Fibroblast of the conjunctiva (primary cell): ENCODE measurements at regions not wholly inside any gene's neighbourhood (a gene's known extent, or its start where the extent isn't known, plus 50 kb on each side); places are given as distances from the start of the nearest gene placed in this dataset.
"Not testable (repeated sequence)": the region's sequence is repeated elsewhere in the genome, so short reads cannot be mapped to it uniquely, and the experiment has no call there.

Experiments used
- DNase-seq: peaks from one replicate; pipeline ENCODE4 v3.0.0-alpha.2; 2010; ENCODE audit warnings: low read depth

DNA sequence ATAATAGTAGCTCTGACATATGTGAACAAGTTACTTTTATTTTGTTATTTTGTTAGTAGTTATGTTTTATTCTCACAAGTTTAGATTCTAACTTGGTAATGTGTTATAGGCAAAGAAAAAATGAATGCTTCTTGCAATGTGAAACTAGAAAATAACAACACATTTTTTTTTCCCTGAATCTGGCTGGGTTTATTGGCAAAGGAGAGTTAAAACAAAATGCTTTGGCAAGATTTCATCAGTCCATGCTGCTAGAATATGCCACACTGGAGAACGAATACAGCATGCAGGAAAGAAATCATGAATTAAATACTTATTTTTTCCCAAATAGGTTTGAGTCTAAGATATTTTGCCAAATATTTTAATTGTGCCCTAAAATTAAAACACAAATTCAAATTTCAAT lies 1048.1 kb upstream of the ACO1 start:
- no peak for DNase-seq

DNA sequence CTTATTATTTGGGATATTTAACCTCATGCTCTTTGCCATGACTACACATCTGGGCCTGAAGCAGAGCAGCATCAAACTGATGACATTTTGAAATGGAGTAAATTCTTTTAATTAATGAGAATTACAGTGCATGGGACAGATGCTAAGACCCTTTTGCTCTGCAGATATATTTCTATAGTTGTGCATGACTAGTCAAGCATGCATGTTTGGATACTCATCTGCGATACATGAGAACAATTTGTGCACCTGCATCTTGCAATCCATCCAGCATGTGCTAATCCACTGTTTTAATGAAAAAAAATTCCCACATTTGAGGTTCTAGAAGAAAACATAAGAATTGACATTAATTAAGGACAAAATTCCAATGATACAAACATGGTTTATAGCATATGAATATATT lies 1047.6 kb upstream of the ACO1 start:
- DNase-seq, result no peak

DNA sequence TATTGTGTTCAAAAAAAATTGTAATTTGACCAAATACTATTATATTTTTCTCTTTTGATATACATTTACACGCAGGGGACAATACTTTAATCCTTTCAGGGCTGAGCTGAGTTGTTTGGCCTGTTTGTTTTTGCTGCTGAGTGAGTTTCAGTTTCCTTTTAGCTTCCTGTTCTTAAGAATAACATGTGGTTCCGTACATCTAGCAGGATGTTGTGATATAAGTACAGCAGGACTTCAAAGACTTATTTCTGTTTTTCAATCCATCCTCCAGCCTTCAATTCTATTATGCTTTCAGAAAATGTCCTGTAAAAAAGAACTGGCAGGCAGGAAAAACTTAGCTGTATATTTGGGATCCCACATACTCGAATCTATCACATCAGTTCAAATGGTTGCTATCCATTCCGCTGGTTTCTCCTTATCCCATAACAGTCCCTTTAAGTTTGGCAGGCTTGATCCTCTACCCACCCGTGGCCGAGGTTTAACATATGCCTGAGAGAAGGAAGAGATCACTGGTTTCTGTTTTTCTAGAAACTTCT lies 1037.3 kb upstream of the ACO1 start:
- peak; percentile 3 for DNase-seq

DNA sequence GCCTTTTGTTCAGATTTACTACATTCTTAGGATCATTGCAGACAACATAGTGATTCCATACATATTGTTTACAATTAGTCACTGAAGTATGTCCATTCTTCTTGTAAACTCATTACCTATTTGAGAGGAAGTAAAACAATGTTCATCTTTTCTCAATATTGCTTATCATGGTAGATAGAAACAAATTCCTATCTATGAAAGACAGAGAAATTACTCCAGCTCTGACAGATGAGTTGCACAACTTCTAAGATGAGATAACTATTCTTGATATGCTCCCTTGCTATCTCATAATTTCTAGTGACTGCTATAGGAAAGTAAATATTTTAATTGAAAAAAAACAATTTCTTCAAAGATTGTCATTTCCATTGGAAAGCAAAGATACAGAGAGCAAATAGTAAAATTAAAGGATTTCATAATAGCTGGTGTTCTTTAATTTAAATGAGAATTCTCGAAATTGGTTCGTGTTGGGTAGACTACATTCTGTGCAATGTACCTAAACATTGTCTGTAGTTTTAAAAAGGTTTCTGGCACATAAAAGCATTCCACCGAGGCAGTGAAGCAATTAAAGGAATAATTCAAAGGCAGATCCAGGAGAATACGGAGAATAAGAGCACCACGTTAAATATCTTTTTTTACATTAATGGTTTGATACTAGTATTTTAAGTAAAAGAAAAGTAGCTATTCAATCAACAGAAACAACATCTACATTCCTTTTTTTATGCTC lies 1029.1 kb upstream of the ACO1 start:
- DNase-seq, result no peak

DNA sequence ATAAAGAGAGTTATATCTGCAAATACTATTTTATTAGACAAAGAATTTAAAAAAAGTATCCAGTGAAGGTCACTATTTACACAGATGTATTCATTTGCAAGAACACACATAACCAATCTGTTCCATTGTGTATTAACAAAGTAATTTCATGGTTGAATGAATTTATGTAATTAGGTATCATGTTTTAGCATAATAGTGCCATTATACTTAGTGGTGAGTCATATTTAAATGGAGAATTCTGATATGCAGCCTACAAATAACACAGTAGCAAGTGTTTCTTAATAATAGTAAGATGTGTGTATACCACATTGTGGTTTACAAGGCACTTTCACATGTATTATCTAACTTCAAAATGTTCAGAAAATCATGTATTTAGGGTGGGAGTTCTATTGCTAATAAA lies 1028.5 kb upstream of the ACO1 start:
- DNase-seq, result no peak

DNA sequence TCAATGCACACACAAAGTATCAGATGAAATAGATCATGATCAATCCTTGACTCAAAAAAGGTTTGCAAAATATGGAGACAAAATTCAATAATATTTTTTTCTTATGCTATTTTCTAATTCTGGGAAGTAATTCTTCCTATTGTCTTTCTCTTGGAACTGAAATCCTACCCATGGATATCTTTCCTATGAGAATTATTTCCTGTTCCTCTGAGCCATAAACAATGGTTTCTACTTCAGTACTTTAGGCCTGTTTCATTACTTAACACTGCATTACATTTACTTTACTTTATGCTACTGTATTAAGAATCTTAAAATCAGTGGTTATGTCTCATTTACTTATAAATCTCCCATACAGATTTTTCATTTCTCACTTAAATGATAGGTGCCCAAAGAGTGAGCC lies 1025.4 kb upstream of the ACO1 start:
- no peak for DNase-seq

DNA sequence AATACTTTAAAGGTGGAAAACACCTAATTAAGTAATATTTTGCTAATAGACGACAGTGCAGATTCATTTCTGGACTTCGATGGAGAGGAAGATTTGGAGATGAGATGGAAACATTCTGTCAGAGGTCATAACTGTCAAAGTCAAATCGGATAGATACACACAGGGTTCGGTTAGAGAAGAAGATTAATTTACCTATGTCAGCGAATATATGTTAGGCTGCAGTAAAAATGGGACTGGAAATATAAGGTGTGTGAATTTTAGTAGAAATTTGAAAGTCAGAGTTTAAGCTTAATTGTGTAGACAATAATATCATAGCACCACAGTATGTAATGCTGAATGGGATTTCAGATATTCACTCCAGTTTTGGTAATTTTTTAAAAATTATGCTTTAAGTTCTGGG lies 1020.3 kb upstream of the ACO1 start:
- no peak for DNase-seq

DNA sequence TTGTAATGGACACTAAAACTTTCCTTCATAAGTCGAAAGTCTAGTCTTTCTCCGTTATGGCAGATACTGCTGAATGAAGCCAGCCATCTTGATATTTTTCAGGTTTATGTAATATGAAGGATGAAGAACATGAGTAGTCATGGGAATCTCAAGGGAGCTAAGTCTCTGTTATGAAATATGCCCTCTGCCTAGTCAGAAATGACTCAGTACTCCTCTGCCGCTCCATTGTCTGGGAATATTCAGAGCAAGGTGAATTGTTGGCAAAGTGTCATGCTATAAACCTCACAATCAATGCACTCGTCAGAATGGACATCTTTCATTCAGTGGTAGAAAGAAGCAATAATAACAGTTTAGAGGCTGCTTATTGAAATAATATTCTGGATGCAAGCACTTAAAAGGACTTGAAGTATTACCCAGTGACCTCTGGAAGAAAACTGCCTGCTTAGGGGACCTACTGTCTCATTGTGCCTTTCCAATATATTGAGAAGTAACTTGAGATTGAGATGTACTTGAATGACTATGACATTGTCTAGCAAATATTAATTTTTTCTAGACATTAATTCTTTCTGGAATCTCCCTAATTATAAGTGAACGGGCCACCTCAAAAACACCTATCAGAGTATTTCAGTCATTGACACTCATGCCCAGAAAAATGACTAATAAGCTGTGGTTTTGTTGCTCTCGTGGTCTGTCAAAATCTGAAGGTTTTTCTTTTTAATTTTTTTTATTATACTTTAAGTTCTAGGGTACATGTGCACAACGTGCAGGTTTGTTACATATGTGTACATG lies 1011.5 kb upstream of the ACO1 start:
- DNase-seq, result no peak

DNA sequence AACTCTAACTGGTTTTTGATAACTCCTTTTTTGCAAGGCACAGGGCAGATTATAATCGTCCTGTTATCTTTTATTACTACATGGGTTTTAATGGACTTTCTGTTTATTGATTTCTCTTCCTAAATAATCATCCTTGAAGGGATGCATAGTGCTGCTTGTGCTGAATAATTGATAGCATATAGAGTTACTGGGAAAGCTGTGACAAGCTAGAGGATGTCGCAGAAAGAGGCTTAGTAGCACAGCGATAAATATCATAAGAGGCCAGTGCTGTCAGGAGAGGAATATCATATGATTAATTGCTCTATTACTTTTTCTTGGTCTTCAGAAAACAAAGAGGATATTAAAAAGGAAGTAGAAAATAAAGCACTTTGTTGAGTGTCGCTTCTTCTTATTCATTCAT lies 1007.1 kb upstream of the ACO1 start:
- DNase-seq, result no peak

DNA sequence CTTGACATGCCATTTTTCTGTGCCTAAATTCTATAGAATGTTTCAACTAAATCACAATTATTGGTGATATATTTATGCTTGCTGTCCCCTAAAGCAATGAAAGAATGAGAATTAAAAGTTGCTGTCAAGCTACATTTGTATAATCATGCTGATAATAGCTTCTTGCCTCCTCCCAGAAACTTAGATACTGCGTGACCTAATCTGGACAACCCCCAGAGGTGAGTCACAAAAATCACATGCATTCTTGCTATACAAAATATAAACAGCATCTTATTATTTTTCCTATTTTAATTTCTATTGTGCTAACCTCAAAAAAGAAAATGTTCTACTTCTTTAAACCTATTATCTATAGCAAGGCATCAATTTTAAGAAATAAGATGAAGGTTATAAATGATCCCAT lies 995.8 kb upstream of the ACO1 start:
- no peak for DNase-seq

DNA sequence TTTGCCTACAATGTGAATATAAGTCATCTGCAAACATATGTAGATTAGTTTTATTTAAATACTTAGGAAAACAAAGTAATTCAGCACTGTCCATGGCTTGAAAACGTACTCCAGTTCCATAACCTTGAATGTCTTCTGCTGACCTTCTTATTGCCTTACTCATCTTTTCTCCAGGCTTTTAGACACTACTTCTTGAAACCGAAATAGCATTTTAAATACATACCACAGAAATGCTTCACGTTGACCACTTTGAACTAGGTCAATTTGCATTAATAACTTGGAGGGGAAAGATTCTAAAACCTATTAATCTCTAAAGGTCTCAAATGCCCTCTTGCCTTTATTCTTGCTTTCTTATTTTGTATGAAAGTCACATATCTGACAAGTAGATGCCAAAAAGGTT lies 995.4 kb upstream of the ACO1 start:
- DNase-seq, result no peak

DNA sequence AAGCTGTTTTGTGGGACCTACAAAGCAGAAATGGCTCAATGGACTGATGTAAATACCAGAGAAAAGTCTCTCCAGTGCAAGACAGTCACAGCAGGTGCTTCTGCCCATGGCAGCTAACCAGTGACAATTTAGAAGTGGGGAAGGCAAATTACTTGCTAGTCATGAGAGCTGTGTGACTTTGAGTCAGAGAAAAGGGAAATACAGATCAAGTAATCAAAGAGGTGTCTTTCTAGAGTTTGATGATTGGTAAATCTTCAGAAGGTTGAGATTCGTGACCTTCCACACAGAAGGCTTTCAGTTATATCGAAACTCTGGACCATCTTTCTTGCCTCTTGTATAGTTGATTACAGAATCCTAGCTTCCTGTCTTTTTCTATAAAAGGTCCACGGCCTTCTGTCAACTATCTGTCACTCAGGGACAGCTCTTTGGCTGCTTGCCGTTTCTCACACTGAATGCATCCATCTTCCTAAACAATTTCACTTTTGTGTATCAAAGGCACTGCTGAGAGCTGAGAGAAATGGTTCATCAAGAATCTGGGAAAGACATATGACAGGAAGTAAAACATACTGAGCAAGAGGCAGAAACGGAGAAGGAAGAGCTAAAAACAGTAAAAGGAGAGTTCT lies 993.9 kb upstream of the ACO1 start:
- no peak for DNase-seq

DNA sequence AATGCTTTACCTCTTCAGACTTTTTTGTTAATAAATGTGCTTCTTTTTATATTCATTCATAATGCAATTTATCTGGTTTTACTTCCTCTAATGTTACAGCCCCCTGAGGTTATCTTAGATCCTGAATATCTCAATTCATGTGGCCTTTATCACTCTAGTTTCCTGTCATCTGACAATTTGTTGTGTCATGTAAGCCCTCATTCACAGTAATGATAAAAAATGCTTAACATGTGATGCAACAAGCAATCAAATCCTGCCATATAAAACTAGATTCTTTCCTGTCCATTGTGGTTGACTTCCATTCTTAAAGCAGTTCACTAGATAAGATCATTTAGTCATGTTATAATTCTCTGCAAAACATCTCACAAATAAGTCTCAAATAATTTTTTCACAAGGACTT lies 991.2 kb upstream of the ACO1 start:
- no peak for DNase-seq

DNA sequence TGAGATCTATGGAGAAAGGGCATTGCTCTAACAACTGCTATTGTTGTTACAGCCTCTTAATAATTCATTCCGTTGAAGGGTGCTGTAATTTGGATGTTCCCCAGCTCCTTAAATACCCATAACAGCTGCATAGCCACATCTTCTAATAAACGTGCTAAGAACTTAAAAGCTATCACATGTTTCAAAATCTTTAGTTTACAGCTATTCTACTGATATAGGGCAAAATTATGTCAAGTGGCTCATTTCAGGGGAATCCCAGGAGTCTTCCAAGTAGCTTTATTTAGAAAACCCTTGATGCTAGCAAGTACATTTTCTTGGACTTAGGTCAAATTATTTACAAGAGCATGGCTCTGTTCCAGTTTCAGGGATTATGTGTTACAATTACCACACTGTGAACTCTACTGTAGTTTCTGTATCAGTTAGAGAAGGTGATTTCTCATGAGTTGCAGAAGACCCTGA lies 990.4 kb upstream of the ACO1 start:
- DNase-seq, result peak; percentile 31

DNA sequence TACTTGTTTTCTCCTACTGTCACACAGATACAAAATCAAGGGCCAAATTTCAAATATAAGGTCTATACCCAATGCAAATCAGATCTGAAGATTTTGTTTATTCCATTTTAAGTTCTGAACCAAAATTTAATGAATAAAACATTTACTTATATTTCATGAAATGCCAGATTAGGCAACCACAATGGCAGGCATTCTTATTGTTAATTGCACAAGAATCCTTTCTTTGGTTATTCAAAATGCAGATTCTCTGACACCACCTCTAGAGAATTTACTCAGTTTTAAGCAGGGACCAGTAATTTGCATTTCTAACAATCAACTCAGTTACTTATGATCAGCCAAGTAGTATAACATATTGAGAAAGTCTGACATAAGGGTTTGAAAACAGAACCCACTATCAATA lies 972.4 kb upstream of the ACO1 start:
- no peak for DNase-seq

DNA sequence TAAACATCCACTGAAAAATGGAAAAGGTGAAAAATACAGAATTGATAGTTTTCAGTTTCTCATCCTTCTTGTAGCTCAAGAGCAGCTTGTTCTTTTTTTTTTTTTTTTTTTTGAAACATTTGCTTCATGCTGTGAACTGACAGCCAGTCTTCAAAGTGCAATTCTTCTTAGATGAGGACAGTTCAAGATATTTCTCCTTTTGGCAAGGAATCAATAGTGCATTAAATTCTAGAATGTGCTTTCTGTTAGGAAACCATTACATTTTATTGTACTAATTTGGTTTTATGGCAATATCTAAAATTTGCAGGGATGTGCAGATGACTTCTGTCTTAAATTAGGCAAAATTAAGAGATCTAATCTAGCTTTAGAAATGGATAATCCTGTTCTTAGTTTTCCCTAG lies 969.3 kb upstream of the ACO1 start:
- DNase-seq, result no peak

DNA sequence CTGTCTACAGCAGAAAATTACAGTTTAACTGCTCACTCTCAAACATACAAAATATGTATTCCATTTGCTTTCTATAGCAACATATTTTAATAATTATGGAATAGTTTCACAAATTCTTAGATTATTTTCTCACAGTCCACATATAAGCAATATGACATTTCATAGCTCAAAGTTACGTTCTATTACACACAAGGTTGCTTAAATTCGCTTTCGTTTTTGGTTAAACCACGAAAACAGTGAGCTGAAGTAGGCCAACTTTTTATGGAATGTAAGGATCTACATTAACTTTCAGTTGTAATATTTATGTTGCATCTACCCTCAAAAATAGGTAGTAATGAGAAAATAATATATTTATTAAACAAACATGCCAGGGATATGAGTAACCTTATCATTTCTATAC lies 966.0 kb upstream of the ACO1 start:
- no peak for DNase-seq

DNA sequence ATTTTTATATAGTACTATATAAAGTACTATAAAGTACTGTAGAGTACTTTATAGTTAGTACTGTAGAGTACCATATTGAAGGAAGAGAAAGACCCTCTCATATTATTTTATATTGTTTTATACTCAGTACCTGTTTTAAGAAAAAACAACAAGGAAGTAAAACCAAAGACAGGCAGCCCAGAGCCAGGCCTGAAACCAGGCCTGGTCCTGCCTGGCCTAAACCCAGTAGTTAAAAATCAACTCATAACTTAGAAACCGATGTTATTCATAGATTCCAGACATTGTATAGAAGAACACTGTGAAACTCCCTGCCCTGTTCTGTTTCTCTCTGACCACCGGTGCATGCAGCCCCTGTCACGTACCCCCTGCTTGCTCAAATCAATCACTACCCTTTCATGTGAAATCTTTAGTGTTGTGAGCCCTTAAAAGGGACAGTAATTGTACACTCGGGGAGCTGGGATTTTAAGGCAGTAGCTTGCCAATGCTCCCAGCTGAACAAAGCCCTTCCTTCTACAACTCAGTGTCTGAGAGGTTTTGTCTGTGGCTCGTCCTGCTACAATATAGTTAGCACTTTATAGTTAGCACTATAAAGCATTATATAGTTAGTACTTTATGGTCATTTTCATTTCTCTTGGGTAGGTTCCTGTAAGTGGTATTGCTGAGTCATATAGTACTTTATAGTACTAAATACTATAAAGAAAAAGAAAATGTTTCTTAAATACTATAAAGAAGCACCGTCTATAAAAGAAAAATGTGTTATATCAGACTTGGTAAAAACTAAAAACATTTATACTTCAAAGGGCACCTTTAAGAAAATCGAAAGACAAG lies 940.6 kb upstream of the ACO1 start:
- not testable (repeated sequence) for DNase-seq

DNA sequence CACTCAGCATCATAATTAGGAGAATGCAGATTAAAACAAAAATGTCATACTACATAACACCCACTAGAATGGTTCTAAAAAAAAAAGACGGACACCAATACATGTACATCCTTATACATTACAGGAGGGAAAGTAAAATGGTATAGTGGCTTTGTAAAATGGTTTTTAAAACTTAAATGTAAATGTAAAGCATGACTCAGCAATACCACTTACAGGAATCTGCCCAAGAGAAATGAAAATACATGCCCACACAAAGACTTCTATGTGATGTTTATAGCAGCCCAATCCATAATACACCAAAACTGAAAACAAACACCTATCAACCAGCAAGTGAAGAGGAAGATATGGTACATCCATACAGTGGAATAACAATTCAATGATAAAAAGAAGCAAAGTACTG lies 939.1 kb upstream of the ACO1 start:
- DNase-seq, result no peak

DNA sequence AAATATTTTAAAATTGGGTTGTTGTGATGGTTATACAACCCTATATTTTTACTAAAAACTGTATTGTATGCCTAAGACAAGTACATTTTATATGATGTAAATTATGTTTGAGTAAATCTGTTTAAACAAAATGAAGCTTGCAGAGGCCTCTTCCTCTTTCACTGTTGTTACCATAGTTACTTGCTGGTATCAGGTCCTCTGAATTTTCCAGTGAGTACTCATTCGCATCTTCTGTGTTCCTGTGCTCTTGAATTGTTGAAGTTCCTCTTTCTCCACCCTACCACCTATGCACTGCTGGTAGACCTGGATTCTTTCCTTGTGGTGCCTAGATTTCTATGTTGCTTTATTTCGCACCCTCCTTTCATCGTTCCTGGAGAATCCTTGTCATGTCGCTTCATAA lies 938.5 kb upstream of the ACO1 start:
- no peak for DNase-seq

DNA sequence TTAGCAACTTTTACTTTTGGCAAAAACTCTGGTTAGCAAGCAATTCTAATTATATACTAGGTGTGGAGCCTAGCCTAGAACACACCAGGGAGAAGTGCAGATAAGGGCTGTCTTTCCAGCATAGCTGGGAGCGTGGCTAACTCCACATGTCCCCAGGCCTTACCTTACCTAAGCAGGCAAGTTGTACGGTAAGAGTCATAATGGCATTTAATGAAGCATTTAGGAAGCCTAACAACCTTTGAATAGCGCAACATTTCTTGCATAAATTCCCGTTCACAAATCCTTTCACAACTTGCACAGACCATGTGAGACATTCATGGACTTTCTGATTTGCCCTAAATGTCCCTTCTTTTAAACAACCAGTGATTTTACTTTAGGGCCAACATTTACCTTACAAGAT lies 917.4 kb upstream of the ACO1 start:
- no peak for DNase-seq

DNA sequence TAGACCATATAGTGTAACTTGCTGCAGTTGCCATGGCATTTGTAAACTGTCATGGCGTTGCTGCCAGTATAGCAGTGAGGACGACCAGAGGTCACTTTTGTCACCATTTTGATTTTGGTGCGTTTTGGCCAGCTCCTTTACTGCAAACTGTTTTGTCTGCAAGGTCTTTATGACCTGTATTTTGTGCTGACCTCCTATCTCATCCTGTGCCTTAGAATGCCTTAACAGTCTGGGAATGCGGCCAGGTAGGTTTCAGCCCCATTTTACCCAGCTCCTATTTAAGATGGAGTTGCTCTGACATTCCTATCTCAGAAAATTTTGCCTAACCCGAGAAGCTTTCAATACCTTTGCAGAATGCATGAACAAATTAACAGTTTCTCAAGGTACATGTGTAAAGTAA lies 914.4 kb upstream of the ACO1 start:
- DNase-seq, result no peak
